IMR-90 (cell line): ENCODE measurements at regions not wholly inside any gene's neighbourhood (a gene's known extent, or its start where the extent isn't known, plus 50 kb on each side); places are given as distances from the start of the nearest gene placed in this dataset.

Source experiments
- ATAC-seq: fragments of 200-7000 bp; cut with Tn5 transposase; 2 replicates; pipeline ENCODE4 v1.9.1; 2020; ENCODE audit warnings: low read depth, mild to moderate bottlenecking, moderate library complexity
- BruUV-seq: library from RNA; stranded (reverse); fragments of 400-500 nt; replicated peaks from 2 replicates; lab custom pipeline; 2021; lab: Mats Ljungman, UMichigan
- CTCF ChIA-PET: fragments of 300-600 bp; formaldehyde crosslinking; extraction: SDS; loops from one replicate; lab custom pipeline; 2021; ENCODE audit warnings: antibody characterized with exemption; lab: Yijun Ruan, JAX
- POLR2A ChIA-PET: fragments of 300-600 bp; sonication (Branson Sonifier 250); formaldehyde crosslinking; loops from one replicate; lab custom pipeline; 2022; ENCODE audit warnings: antibody characterized with exemption; ENCODE audit not compliant: unreplicated experiment; lab: Charles Lee
- DNase-seq: peaks from one replicate; pipeline ENCODE4 v3.0.0; 2013
- H2AFZ ChIP-seq: replicated peaks from 2 replicates; pipeline ENCODE3; 2013; ENCODE audit warnings: low read length, mild to moderate bottlenecking; ENCODE audit not compliant: poor library complexity
- H2AK5ac ChIP-seq: 2 replicates; pipeline ENCODE4 v1.6.1; 2013; ENCODE audit warnings: low read depth, low read length, inconsistent platforms
- H2AK9ac ChIP-seq: replicated peaks from 2 replicates; pipeline ENCODE3; 2013; ENCODE audit warnings: mild to moderate bottlenecking, low read depth, low read length, moderate library complexity; ENCODE audit not compliant: poor library complexity
- H2BK120ac ChIP-seq: 2 replicates; pipeline ENCODE4 v1.6.1; 2013; ENCODE audit warnings: low read depth, low read length, inconsistent platforms
- H2BK15ac ChIP-seq: 3 replicates; pipeline ENCODE4 v1.6.1; 2013; ENCODE audit warnings: low read depth, low read length, inconsistent platforms
- H2BK20ac ChIP-seq: 2 replicates; pipeline ENCODE4 v1.6.1; 2013; ENCODE audit warnings: low read depth, mild to moderate bottlenecking, inconsistent platforms, low read length, moderate library complexity
- H2BK5ac ChIP-seq: 2 replicates; pipeline ENCODE4 v1.6.1; 2013; ENCODE audit warnings: mild to moderate bottlenecking, low read depth, low read length, inconsistent platforms; ENCODE audit not compliant: poor library complexity, severe bottlenecking
- H3K14ac ChIP-seq: replicated peaks from 2 replicates; pipeline ENCODE4 v1.6.1; 2013; ENCODE audit warnings: low read depth, low read length, inconsistent platforms
- H3K18ac ChIP-seq: 2 replicates; pipeline ENCODE4 v1.6.1; 2013; ENCODE audit warnings: low read depth, low read length, control low read depth
- H3K23ac ChIP-seq: 2 replicates; pipeline ENCODE4 v1.6.1; 2013; ENCODE audit warnings: low read depth, low read length, inconsistent platforms
- H3K27ac ChIP-seq: 2 replicates; pipeline ENCODE4 v1.5.1; 2013; ENCODE audit warnings: mild to moderate bottlenecking, control low read depth, low read length; ENCODE audit not compliant: insufficient read depth
- H3K27me3 ChIP-seq: 2 replicates; pipeline ENCODE4 v1.6.1; 2013; ENCODE audit warnings: low read length; ENCODE audit not compliant: control insufficient read depth, insufficient read depth
- H3K36me3 ChIP-seq: 2 replicates; pipeline ENCODE4 v1.6.1; 2013; ENCODE audit warnings: low read length, mixed read lengths; ENCODE audit not compliant: control insufficient read depth, insufficient read depth
- H3K4ac ChIP-seq: 2 replicates; pipeline ENCODE4 v1.6.1; 2013; ENCODE audit warnings: low read depth, low read length, inconsistent platforms
- H3K4me1 ChIP-seq: 2 replicates; pipeline ENCODE4 v1.6.1; 2013; ENCODE audit warnings: low read length, mixed read lengths; ENCODE audit not compliant: control insufficient read depth, insufficient read depth
- H3K4me2 ChIP-seq: 2 replicates; pipeline ENCODE4 v1.6.1; 2013; ENCODE audit warnings: low read depth, mild to moderate bottlenecking, control low read depth, low read length, moderate library complexity
- H3K4me3 ChIP-seq: 2 replicates; pipeline ENCODE4 v1.5.1; 2013; ENCODE audit warnings: low read depth, mild to moderate bottlenecking, control low read depth, low read length, moderate library complexity; ENCODE audit not compliant: insufficient read depth
- H3K56ac ChIP-seq: 2 replicates; pipeline ENCODE4 v1.6.1; 2013; ENCODE audit warnings: low read length, inconsistent platforms; ENCODE audit not compliant: insufficient read depth; ENCODE audit errors: extremely low read depth
- H3K79me1 ChIP-seq, 2 experiments: 2 replicates each; pipeline ENCODE4 v1.6.1; 2013; ENCODE audit warnings: low read length in 2 of 2, inconsistent platforms in 1 of 2, low read depth in 1 of 2
- H3K9ac ChIP-seq: 2 replicates; pipeline ENCODE4 v1.6.1; 2013; ENCODE audit warnings: low read depth, low read length, control low read depth
- H3K9me1 ChIP-seq: 2 replicates; pipeline ENCODE4 v1.6.1; 2013; ENCODE audit warnings: low read length, inconsistent platforms; ENCODE audit not compliant: insufficient read depth
- H3K9me3 ChIP-seq: 2 replicates; pipeline ENCODE4 v1.6.1; 2013; ENCODE audit warnings: low read length; ENCODE audit not compliant: control insufficient read depth, insufficient read depth
- H4K20me1 ChIP-seq: 2 replicates; pipeline ENCODE4 v1.6.1; 2013; ENCODE audit warnings: low read length, inconsistent platforms; ENCODE audit not compliant: insufficient read depth
- H4K5ac ChIP-seq: 2 replicates; pipeline ENCODE4 v1.6.1; 2013; ENCODE audit warnings: mild to moderate bottlenecking, low read depth, low read length, control low read depth
- H4K8ac ChIP-seq, 2 experiments: 2 replicates each; pipeline ENCODE4 v1.6.1; 2013; ENCODE audit warnings: low read depth in 2 of 2, low read length in 2 of 2, control low read depth in 1 of 2, inconsistent platforms in 1 of 2
- H4K91ac ChIP-seq: 2 replicates; pipeline ENCODE4 v1.6.1; 2013; ENCODE audit warnings: low read depth, low read length, inconsistent platforms; ENCODE audit not compliant: insufficient read depth
- CHD1 ChIP-seq: IDR thresholded peaks from 2 replicates; pipeline ENCODE4 v1.6.1; 2012; ENCODE audit warnings: low read depth, low read length, improper control_type of control experiment
- WGBS, 2 experiments: methylation state at CpG; one replicate each; pipeline versions ENCODE4 v1.1.5 to v1.1.7; 2013; ENCODE audit warnings: missing lambda C conversion rate in 2 of 2; ENCODE audit not compliant: insufficient read length in 1 of 2; ENCODE audit errors: extremely low coverage in 2 of 2; 5-methylcytosine and 5-hydroxymethylcytosine counted together
- dilution Hi-C: fragments of 300-500 bp; cut with HindIII; formaldehyde crosslinking; loops from one replicate; pipeline ENCODE4 v1.14.3; 2018; ENCODE audit warnings: low sequenced_read_pairs; ENCODE audit not compliant: unreplicated experiment
- in situ Hi-C: fragments of 300-500 bp; cut with MboI; formaldehyde crosslinking; loops from 3 replicates; pipeline ENCODE4 v1.14.3; 2019; ENCODE audit warnings: low sequenced_read_pairs, inconsistent platforms, mixed read lengths
- intact Hi-C: fragments of 100-400 bp; cut with micrococcal nuclease; formaldehyde crosslinking; loops from 2 replicates; pipeline ENCODE4 v1.10.0; 2022

GRCh38 chr9:78927099-78927940 is 630.4 kb downstream of the PSAT1 start:
- Histone ChIP-seq H3K79me1 (no peaks in the 10 kb centered on the region), H4K91ac (no peak overlapping the region), H2BK120ac (no peak overlapping the region), H4K20me1 (no peaks in the 10 kb centered on the region), H3K9ac (no peak overlapping the region), H3K9me3 (no peaks in the 10 kb centered on the region), H2BK5ac (no peak overlapping the region), H3K4ac (no peak overlapping the region), H3K23ac (no peak overlapping the region), H2AK9ac (no peak overlapping the region), H4K5ac (no peak overlapping the region), H2BK15ac (no peak overlapping the region), H3K56ac (no peak overlapping the region), H3K14ac (no peak overlapping the region), H3K4me1 (no peaks in the 10 kb centered on the region), H3K9me1 (no peaks in the 10 kb centered on the region), H3K36me3 (no peaks in the 10 kb centered on the region), H3K27ac (no peak overlapping the region), H3K4me3 (no peak overlapping the region), H3K18ac (no peak overlapping the region; the same call in 1 of the 2 replicates), H2BK20ac (no peak overlapping the region), H2AFZ (no peak overlapping the region), H2AK5ac (no peak overlapping the region), H3K4me2 (no peak overlapping the region), H3K27me3 (no peaks in the 10 kb centered on the region), H4K8ac (no peak overlapping the region)
- no TSS peak for BruUV-seq
- no peak for DNase-seq
- in situ Hi-C loops, result no loop called here
- no CpG with 5 or more reads among the region's 1 CpG for WGBS, 2 experiments
- dilution Hi-C loops, result no loop called here
- no peak for ATAC-seq
- ChIA-PET CTCF (no interaction called here), POLR2A (no interaction called here)
- TF ChIP-seq CHD1, result no peak
- intact Hi-C loops, result no loop called here
